ENCODE measurements at regions not wholly inside any gene's neighbourhood (a gene's known extent, or its start where the extent isn't known, plus 50 kb on each side); places are given as distances from the start of the nearest gene placed in this dataset.
"Not testable (repeated sequence)": the region's sequence is repeated elsewhere in the genome, so short reads cannot be mapped to it uniquely, and the experiment has no call there.

DNA sequence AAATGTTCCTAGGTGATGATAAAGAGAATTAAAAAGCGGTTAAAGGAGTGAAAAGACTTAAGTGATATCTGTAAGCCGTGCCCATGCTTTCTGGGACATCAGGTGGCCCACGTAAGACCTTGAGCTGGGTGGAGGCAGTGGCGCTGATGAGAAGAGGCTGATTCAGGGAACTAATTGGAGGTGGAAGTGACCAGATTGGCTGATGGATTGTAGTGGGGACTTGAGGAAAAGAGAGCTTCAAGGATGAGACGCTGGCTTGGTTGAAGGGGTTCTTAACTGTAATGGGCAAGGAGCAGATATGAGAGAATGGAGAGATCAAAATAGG lies 69.1 kb upstream of the EP300 start:
- no peaks in the 10 kb centered on the region for H3K36me3 ChIP-seq (ENCODE audit: control insufficient read depth in 2 of 3, insufficient read depth in 3 of 3, low read length in 3 of 3)
- H3K27me3 ChIP-seq (ENCODE audit: control insufficient read depth in 2 of 2, insufficient read depth in 2 of 2, low read length in 2 of 2), result no peaks in the 10 kb centered on the region
- H3K4me1 Mint-ChIP-seq, result peaks cover 12 to 23% (median 21%) of the 10 kb centered on the region in 7 donors
- H3K4me3 Mint-ChIP-seq, result peak overlapping the region; percentile 75 to 91 (median 84)
- H3K36me3 Mint-ChIP-seq, result peaks cover 0 to 3% (median 0%) of the 10 kb centered on the region in 5 donors
- ChIA-PET CTCF (interaction anchor here (0.6 to 1.5 kb wide), 2 partner anchors 100 to 380 kb away, joined by 3 to 4 read pairs; no protein-coding TSS in a partner anchor), POLR2A (interaction anchor here (0.6 to 3.3 kb wide), 7 partner anchors 8 to 263 kb away, joined by 3 to 43 read pairs (median 3); partner anchors contain the start of genes EP300, RANGAP1 and RBX1)
- H3K4me1 ChIP-seq (ENCODE audit: control insufficient read depth in 2 of 2, insufficient read depth in 2 of 2, low read length in 2 of 2), result peaks cover 12 to 13% of the 10 kb centered on the region in 2 donors
- no peak overlapping the region for H3K4me3 ChIP-seq (ENCODE audit: low read length)
- no peaks in the 10 kb centered on the region for H3K9me3 ChIP-seq (ENCODE audit: control insufficient read depth in 2 of 3, low read length in 3 of 3)
- H3K27ac Mint-ChIP-seq, result peak overlapping the region; percentile 48 to 91 (median 86)
- H3K9me3 Mint-ChIP-seq, result no peaks in the 10 kb centered on the region
- H3K27me3 Mint-ChIP-seq, result peaks cover 0 to 14% (median 0%) of the 10 kb centered on the region in 5 donors
- peak overlapping the region; percentile 82 for H3K27ac ChIP-seq (ENCODE audit: low read depth, low read length)
- intact Hi-C loops (cut with micrococcal nuclease), result loop anchor here in 1 of 2 donors (2.0 kb wide), 1 partner anchor 166 kb away; the partner anchor contains the start of genes ST13 and XPNPEP3
- no peak for DNase-seq
- ATAC-seq, result no peak

DNA sequence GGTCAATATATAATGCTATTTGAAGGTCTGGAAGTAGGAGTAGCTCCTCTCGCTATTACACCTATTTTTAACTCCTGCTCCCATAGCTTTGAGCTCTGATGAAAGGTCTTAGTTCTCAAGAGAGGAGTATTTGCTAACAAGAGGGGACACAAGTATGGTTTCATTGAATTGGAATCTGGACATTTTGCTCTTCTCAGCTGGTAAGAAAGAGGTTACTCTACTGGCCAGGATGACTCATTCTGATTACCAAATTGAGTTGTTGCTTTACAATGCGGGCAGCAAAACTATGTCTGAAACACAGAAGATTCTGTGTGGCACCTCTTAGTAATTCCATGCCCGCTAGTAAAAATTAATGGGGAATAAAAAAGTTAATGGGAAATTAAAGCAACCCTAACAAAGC lies 63.6 kb upstream of the EP300 start:
- intact Hi-C loops (cut with micrococcal nuclease), result no loop called here
- ATAC-seq, result peak; percentile 50

GRCh38 chr22:41030891-41031290 lies 61.5 kb upstream of the EP300 start:
- Mint-ChIP-seq H3K4me3 (no peak overlapping the region), H3K36me3 (no peaks in the 10 kb centered on the region), H3K27ac (peak overlapping the region in 1 of 9 donors; percentile 8), H3K9me3 (no peaks in the 10 kb centered on the region), H3K4me1 (peaks cover 0 to 3% (median 0%) of the 10 kb centered on the region in 7 donors), H3K27me3 (peaks cover 0 to 7% (median 0%) of the 10 kb centered on the region in 5 donors)
- no peaks in the 10 kb centered on the region for H3K9me3 ChIP-seq (ENCODE audit: control insufficient read depth in 2 of 3, low read length in 3 of 3)
- H3K27me3 ChIP-seq (ENCODE audit: control insufficient read depth in 2 of 2, insufficient read depth in 2 of 2, low read length in 2 of 2), result no peaks in the 10 kb centered on the region
- POLR2A ChIA-PET, result interaction anchor here (0.6 to 1.1 kb wide), 2 partner anchors 9 to 433 kb away, joined by 3 read pairs; no protein-coding TSS in a partner anchor
- DNase-seq, result no peak
- H3K27ac ChIP-seq (ENCODE audit: low read depth, low read length), result no peak overlapping the region
- H3K4me3 ChIP-seq (ENCODE audit: low read length), result no peak overlapping the region
- no peaks in the 10 kb centered on the region for H3K36me3 ChIP-seq (ENCODE audit: control insufficient read depth in 2 of 3, insufficient read depth in 3 of 3, low read length in 3 of 3)
- intact Hi-C loops (cut with micrococcal nuclease), result no loop called here
- CTCF ChIA-PET, result no interaction called here
- no peaks in the 10 kb centered on the region for H3K4me1 ChIP-seq (ENCODE audit: control insufficient read depth in 2 of 2, insufficient read depth in 2 of 2, low read length in 2 of 2)
- ATAC-seq, result no peak

More for the DNA sequence above, 63.6 kb upstream of the EP300 start:
- H3K9me3 ChIP-seq (ENCODE audit: control insufficient read depth in 2 of 3, low read length in 3 of 3), result no peaks in the 10 kb centered on the region
- no peak for DNase-seq
- H3K27ac ChIP-seq (ENCODE audit: low read depth, low read length), result no peak overlapping the region
- no peaks in the 10 kb centered on the region for H3K9me3 Mint-ChIP-seq
- H3K27me3 ChIP-seq (ENCODE audit: control insufficient read depth in 2 of 2, insufficient read depth in 2 of 2, low read length in 2 of 2), result no peaks in the 10 kb centered on the region
- H3K36me3 Mint-ChIP-seq, result no peaks in the 10 kb centered on the region
- H3K36me3 ChIP-seq (ENCODE audit: control insufficient read depth in 2 of 3, insufficient read depth in 3 of 3, low read length in 3 of 3), result no peaks in the 10 kb centered on the region
- H3K4me1 Mint-ChIP-seq, result no peaks in the 10 kb centered on the region
- peaks cover 0 to 7% (median 0%) of the 10 kb centered on the region in 5 donors for H3K27me3 Mint-ChIP-seq
- no peak overlapping the region for H3K4me3 Mint-ChIP-seq
- ChIA-PET POLR2A (interaction anchor here (0.8 kb wide), 1 partner anchor 25 kb away, joined by 3 read pairs; no protein-coding TSS in a partner anchor), CTCF (interaction anchor here (1.3 kb wide), 1 partner anchor 106 kb away, joined by 4 read pairs; no protein-coding TSS in a partner anchor)
- H3K27ac Mint-ChIP-seq, result no peak overlapping the region
- no peaks in the 10 kb centered on the region for H3K4me1 ChIP-seq (ENCODE audit: control insufficient read depth in 2 of 2, insufficient read depth in 2 of 2, low read length in 2 of 2)
- no peak overlapping the region for H3K4me3 ChIP-seq (ENCODE audit: low read length)

GRCh38 chr22:41034706-41035105 lies 57.7 kb upstream of the EP300 start:
- no peak overlapping the region for H3K27ac Mint-ChIP-seq
- ATAC-seq (no peak), DNase-seq (no peak)
- Histone ChIP-seq H3K27ac (ENCODE audit: low read depth, low read length) (no peak overlapping the region), H3K9me3 (ENCODE audit: control insufficient read depth in 2 of 3, low read length in 3 of 3) (no peaks in the 10 kb centered on the region), H3K4me1 (ENCODE audit: control insufficient read depth in 2 of 2, insufficient read depth in 2 of 2, low read length in 2 of 2) (no peaks in the 10 kb centered on the region), H3K4me3 (ENCODE audit: low read length) (no peak overlapping the region), H3K36me3 (ENCODE audit: control insufficient read depth in 2 of 3, insufficient read depth in 3 of 3, low read length in 3 of 3) (no peaks in the 10 kb centered on the region), H3K27me3 (ENCODE audit: control insufficient read depth in 2 of 2, insufficient read depth in 2 of 2, low read length in 2 of 2) (no peaks in the 10 kb centered on the region)
- no peaks in the 10 kb centered on the region for H3K9me3 Mint-ChIP-seq
- peaks cover 0 to 5% (median 0%) of the 10 kb centered on the region in 5 donors for H3K27me3 Mint-ChIP-seq
- POLR2A ChIA-PET, result no interaction called here
- CTCF ChIA-PET, result no interaction called here
- no peak overlapping the region for H3K4me3 Mint-ChIP-seq
- intact Hi-C loops (cut with micrococcal nuclease), result no loop called here
- no peaks in the 10 kb centered on the region for H3K36me3 Mint-ChIP-seq
- H3K4me1 Mint-ChIP-seq, result peaks cover 0 to 3% (median 0%) of the 10 kb centered on the region in 7 donors

- Histone ChIP-seq H3K27me3 (ENCODE audit: control insufficient read depth in 2 of 2, insufficient read depth in 2 of 2, low read length in 2 of 2) (no peaks in the 10 kb centered on the region), H3K9me3 (ENCODE audit: control insufficient read depth in 2 of 3, low read length in 3 of 3) (no peaks in the 10 kb centered on the region), H3K36me3 (ENCODE audit: control insufficient read depth in 2 of 3, insufficient read depth in 3 of 3, low read length in 3 of 3) (no peaks in the 10 kb centered on the region), H3K27ac (ENCODE audit: low read depth, low read length) (no peak overlapping the region), H3K4me1 (ENCODE audit: control insufficient read depth in 2 of 2, insufficient read depth in 2 of 2, low read length in 2 of 2) (no peaks in the 10 kb centered on the region), H3K4me3 (ENCODE audit: low read length) (no peak overlapping the region)
- peaks cover 0 to 3% (median 0%) of the 10 kb centered on the region in 7 donors for H3K4me1 Mint-ChIP-seq
- ATAC-seq, result no peak
- no peaks in the 10 kb centered on the region for H3K9me3 Mint-ChIP-seq
- POLR2A ChIA-PET, result no interaction called here
- peaks cover 0 to 5% (median 0%) of the 10 kb centered on the region in 5 donors for H3K27me3 Mint-ChIP-seq
- no peak overlapping the region for H3K27ac Mint-ChIP-seq
- CTCF ChIA-PET, result interaction anchor here (0.7 kb wide), 1 partner anchor 108 kb away, joined by 3 read pairs; no protein-coding TSS in a partner anchor
- H3K4me3 Mint-ChIP-seq, result no peak overlapping the region
- intact Hi-C loops (cut with micrococcal nuclease), result no loop called here
- no peaks in the 10 kb centered on the region for H3K36me3 Mint-ChIP-seq
- no peak for DNase-seq
Observed at GRCh38 chr22:41036924-41037323, 55.5 kb upstream of the EP300 start.

GRCh38 chr22:41038732-41039131 lies 53.7 kb upstream of the EP300 start:
- Mint-ChIP-seq H3K27me3 (peaks cover 0 to 10% (median 0%) of the 10 kb centered on the region in 5 donors), H3K4me3 (no peak overlapping the region), H3K9me3 (no peaks in the 10 kb centered on the region), H3K27ac (no peak overlapping the region), H3K4me1 (peaks cover 0 to 3% (median 0%) of the 10 kb centered on the region in 7 donors), H3K36me3 (no peaks in the 10 kb centered on the region)
- DNase-seq (no peak), ATAC-seq (no peak)
- Histone ChIP-seq H3K36me3 (ENCODE audit: control insufficient read depth in 2 of 3, insufficient read depth in 3 of 3, low read length in 3 of 3) (no peaks in the 10 kb centered on the region), H3K27ac (ENCODE audit: low read depth, low read length) (no peak overlapping the region), H3K27me3 (ENCODE audit: control insufficient read depth in 2 of 2, insufficient read depth in 2 of 2, low read length in 2 of 2) (no peaks in the 10 kb centered on the region), H3K9me3 (ENCODE audit: control insufficient read depth in 2 of 3, low read length in 3 of 3) (no peaks in the 10 kb centered on the region), H3K4me3 (ENCODE audit: low read length) (no peak overlapping the region), H3K4me1 (ENCODE audit: control insufficient read depth in 2 of 2, insufficient read depth in 2 of 2, low read length in 2 of 2) (no peaks in the 10 kb centered on the region)
- intact Hi-C loops (cut with micrococcal nuclease), result no loop called here
- ChIA-PET POLR2A (no interaction called here), CTCF (no interaction called here)

GRCh38 chr22:41039641-41040040 lies 52.8 kb upstream of the EP300 start:
- POLR2A ChIA-PET; intact Hi-C loops (cut with micrococcal nuclease): not testable (repeated sequence)

More at GRCh38 chr22:41039641-41040040, 52.8 kb upstream of the EP300 start:
- ATAC-seq; H3K27me3 ChIP-seq (ENCODE audit: control insufficient read depth in 2 of 2, insufficient read depth in 2 of 2, low read length in 2 of 2); H3K4me1 ChIP-seq (ENCODE audit: control insufficient read depth in 2 of 2, insufficient read depth in 2 of 2, low read length in 2 of 2); H3K36me3 ChIP-seq (ENCODE audit: control insufficient read depth in 2 of 3, insufficient read depth in 3 of 3, low read length in 3 of 3); H3K27ac ChIP-seq (ENCODE audit: low read depth, low read length); H3K27me3 Mint-ChIP-seq; H3K36me3 Mint-ChIP-seq; H3K4me1 Mint-ChIP-seq; CTCF ChIA-PET; H3K4me3 ChIP-seq (ENCODE audit: low read length); H3K9me3 Mint-ChIP-seq; DNase-seq; H3K4me3 Mint-ChIP-seq; H3K27ac Mint-ChIP-seq; H3K9me3 ChIP-seq (ENCODE audit: control insufficient read depth in 2 of 3, low read length in 3 of 3): not testable (repeated sequence)
